ENCODE measurements at regions not wholly inside any gene's neighbourhood (a gene's known extent, or its start where the extent isn't known, plus 50 kb on each side); places are given as distances from the start of the nearest gene placed in this dataset.

- no peak for TF ChIP-seq KAT2B (IDR thresholded peaks at IDR 0.05; ENCODE audit: borderline replicate concordance, low read depth, low read length)
- no peak for TF ChIP-seq TRAFD1 (CRISPR knock-in tag; IDR thresholded peaks at IDR 0.05; ENCODE audit: borderline replicate concordance)
- TF ChIP-seq SP2 (CRISPR knock-in tag; IDR thresholded peaks at IDR 0.05): 0 out of 2 replicates have a peak, but pooled peaks have one; percentile 24
- TF ChIP-seq KAT7 (CRISPR knock-in tag; IDR thresholded peaks at IDR 0.05; ENCODE audit: borderline replicate concordance): no peak
- TF ChIP-seq ZNF644 (CRISPR knock-in tag; IDR thresholded peaks at IDR 0.05; ENCODE audit: low read depth): no peak
- TF ChIP-seq EZH2 (conservative IDR thresholded peaks at IDR 0.05; ENCODE audit: low read depth, low read length): no peak
- TF ChIP-seq ZNF282 (IDR thresholded peaks at IDR 0.05; ENCODE audit: partially characterized antibody): no peak
- no peak for TF ChIP-seq MLLT10 (CRISPR knock-in tag; IDR thresholded peaks at IDR 0.05)
- no peak for TF ChIP-seq ZNF652 (CRISPR knock-in tag; IDR thresholded peaks at IDR 0.05; ENCODE audit: borderline replicate concordance, low read depth)
- TF ChIP-seq NR2C2 (CRISPR knock-in tag; IDR thresholded peaks at IDR 0.05; ENCODE audit: borderline replicate concordance): no peak
- TF ChIP-seq ADNP (CRISPR knock-in tag; IDR thresholded peaks at IDR 0.05): no peak; the same call in 1 of the 2 replicates
- TF ChIP-seq PTBP1 (IDR thresholded peaks at IDR 0.05; ENCODE audit: low read depth, low read length, poor library complexity, severe bottlenecking): no peak
- no peak for TF ChIP-seq NFE2 (CRISPR knock-in tag; IDR thresholded peaks at IDR 0.05)
- TF ChIP-seq ZNF333 (CRISPR knock-in tag; IDR thresholded peaks at IDR 0.05; ENCODE audit: borderline replicate concordance): no peak
- TF ChIP-seq ZNF225 (CRISPR knock-in tag; IDR thresholded peaks at IDR 0.05): no peak
- no peak for TF ChIP-seq JUND (CRISPR knock-in tag; IDR thresholded peaks at IDR 0.05)
- TF ChIP-seq ATF7 (IDR thresholded peaks at IDR 0.05): no peak
- TF ChIP-seq ATF7 (CRISPR knock-in tag; IDR thresholded peaks at IDR 0.05): no peak
- TF ChIP-seq SOX13 (IDR thresholded peaks at IDR 0.05): no peak
- peak in 1 of 2 experiments; percentile 6; a peak in 1 of 4 replicates for TF ChIP-seq SOX13 (CRISPR knock-in tag; conservative IDR thresholded peaks at IDR 0.05 in 1 of 2, IDR thresholded peaks at IDR 0.05 in 1 of 2)
- no peak for TF ChIP-seq ZNF18 (CRISPR knock-in tag; IDR thresholded peaks at IDR 0.05; ENCODE audit: insufficient replicate concordance)
- no peak for TF ChIP-seq ZBTB44 (CRISPR knock-in tag; IDR thresholded peaks at IDR 0.05)
- no peak for TF ChIP-seq SMAD1 (CRISPR knock-in tag; IDR thresholded peaks at IDR 0.05; ENCODE audit: borderline replicate concordance, low read depth)
- TF ChIP-seq ATF4 (CRISPR knock-in tag; IDR thresholded peaks at IDR 0.05): no peak
- TF ChIP-seq SRY (CRISPR knock-in tag; IDR thresholded peaks at IDR 0.05): no peak
- no peak for TF ChIP-seq ZNF790 (CRISPR knock-in tag; IDR thresholded peaks at IDR 0.05; ENCODE audit: borderline replicate concordance)
- TF ChIP-seq CBX2 (IDR thresholded peaks at IDR 0.05; ENCODE audit: low read depth, low read length): no peak
- TF ChIP-seq CBX2 (CRISPR knock-in tag; IDR thresholded peaks at IDR 0.05; ENCODE audit: low read depth): no peak
Observed at GRCh38 chr2:120464448-120464931, 118.6 kb downstream of the INHBB start (continued).
